ENCODE measurements at regions not wholly inside any gene's neighbourhood (a gene's known extent, or its start where the extent isn't known, plus 50 kb on each side); places are given as distances from the start of the nearest gene placed in this dataset.

DNA sequence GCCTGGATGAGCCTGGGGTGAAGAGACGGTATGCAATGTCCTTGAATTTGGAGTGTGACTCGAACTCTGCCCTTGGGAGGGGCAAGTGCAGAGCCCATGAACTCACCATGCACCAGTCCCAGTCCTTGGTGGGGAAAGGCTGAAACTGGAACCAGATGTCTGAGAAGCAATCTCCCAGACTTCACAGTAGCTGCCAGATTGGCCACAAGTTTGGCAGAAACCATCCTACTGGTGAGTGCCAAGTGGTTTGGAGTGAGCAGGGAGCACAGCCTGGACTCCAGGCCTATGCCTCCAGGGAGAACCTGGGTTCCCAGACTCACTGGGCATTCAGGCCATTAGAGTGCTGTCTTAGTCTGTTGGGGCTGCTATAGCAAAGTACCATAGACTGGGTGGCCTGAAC, 99.6 kb upstream of the LYZL1 start:
- no peak for TF ChIP-seq CTCF (IDR thresholded peaks at IDR 0.05)
- no peak for TF ChIP-seq POLR2A (IDR thresholded peaks at IDR 0.05)

Data from tibial nerve (tissue), 3 donors.